ENCODE measurements at regions not wholly inside any gene's neighbourhood (a gene's known extent, or its start where the extent isn't known, plus 50 kb on each side); places are given as distances from the start of the nearest gene placed in this dataset.

DNA sequence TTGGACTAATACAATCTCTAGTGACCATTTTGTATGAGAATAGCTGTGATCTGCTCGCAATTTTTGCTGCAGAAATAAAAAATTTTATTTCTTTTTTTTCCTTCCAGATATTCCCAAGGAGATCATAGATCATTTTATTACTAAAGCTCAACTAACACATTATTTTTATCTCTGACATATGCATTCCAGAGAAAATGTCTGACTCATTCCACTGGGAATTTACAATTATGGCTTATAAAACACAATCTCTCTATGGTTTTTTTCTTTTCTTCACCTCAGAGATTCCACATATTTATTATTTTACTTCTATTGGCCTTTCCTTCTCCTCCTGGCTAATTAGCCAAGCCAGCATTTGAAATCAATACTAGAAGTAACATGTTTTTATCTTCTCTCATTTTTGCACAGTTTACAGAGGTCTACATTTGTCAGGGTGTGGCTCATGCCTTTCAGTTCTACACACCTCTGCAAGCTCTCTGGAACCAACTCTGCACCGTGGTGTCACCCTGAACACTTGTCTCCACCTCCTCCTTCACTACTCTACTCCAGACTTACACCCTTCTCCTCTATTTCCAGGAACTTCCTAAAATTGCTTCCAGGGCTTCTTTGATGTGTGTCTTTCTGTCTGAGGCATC lies 59.8 kb upstream of the GPM6A start:
- no peak overlapping the region for H3K4me3 ChIP-seq (ENCODE audit: low read depth, low read length)
- TF ChIP-seq, protein P1, sequence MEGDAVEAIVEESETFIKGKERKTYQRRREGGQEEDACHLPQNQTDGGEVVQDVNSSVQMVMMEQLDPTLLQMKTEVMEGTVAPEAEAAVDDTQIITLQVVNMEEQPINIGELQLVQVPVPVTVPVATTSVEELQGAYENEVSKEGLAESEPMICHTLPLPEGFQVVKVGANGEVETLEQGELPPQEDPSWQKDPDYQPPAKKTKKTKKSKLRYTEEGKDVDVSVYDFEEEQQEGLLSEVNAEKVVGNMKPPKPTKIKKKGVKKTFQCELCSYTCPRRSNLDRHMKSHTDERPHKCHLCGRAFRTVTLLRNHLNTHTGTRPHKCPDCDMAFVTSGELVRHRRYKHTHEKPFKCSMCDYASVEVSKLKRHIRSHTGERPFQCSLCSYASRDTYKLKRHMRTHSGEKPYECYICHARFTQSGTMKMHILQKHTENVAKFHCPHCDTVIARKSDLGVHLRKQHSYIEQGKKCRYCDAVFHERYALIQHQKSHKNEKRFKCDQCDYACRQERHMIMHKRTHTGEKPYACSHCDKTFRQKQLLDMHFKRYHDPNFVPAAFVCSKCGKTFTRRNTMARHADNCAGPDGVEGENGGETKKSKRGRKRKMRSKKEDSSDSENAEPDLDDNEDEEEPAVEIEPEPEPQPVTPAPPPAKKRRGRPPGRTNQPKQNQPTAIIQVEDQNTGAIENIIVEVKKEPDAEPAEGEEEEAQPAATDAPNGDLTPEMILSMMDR (IDR thresholded peaks at IDR 0.05; ENCODE audit: low read depth, low read length, missing control alignments): no peak
- no peak for DNase-seq (ENCODE audit: low read depth)

DNA sequence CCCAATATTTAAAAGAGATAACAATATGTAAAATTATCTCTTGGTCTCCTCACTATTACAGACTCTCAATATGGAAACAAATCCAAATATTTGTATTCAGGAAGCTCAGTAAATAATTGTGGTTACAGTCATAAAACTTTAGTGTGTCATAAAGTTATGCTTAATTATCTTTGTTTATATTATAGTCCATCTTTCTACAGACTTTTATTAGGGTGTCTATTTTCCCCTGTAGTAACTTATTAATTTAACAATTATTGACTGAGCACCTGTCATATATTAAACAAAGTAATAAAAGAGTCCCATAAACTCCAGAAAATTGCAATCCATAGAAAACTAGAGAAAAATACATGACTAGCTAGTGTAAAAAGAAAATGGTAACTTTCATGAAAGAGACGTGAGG lies 61.6 kb upstream of the GPM6A start:
- TF ChIP-seq, protein P1 (IDR thresholded peaks at IDR 0.05; ENCODE audit: low read depth, low read length, missing control alignments): no peak
- no peak for DNase-seq (ENCODE audit: low read depth)

DNA sequence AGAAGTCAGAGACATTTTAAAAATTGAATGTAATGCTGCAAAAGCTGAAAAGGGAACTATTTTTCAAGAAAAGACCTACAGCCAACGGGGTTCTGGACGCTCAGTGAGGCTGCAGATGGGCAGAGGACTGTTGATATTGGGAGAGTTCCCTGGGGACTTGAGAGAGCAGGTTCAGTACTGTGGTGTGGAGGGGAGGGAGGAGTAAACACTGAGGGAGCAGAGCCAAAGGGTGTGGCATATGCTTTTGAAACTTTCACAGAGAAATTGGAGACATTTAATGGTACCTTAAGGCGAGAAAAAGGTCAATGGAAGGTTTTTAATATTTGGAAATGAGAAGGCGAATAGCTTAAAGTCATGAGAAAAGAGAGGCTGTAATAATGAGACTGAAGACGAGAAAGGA lies 62.2 kb upstream of the GPM6A start:
- no peak for DNase-seq (ENCODE audit: low read depth)
- H3K4me3 ChIP-seq (ENCODE audit: low read depth, low read length): no peak overlapping the region

More for the DNA sequence above, 61.6 kb upstream of the GPM6A start:
- no peak overlapping the region for H3K4me3 ChIP-seq (ENCODE audit: low read depth, low read length)

DNA sequence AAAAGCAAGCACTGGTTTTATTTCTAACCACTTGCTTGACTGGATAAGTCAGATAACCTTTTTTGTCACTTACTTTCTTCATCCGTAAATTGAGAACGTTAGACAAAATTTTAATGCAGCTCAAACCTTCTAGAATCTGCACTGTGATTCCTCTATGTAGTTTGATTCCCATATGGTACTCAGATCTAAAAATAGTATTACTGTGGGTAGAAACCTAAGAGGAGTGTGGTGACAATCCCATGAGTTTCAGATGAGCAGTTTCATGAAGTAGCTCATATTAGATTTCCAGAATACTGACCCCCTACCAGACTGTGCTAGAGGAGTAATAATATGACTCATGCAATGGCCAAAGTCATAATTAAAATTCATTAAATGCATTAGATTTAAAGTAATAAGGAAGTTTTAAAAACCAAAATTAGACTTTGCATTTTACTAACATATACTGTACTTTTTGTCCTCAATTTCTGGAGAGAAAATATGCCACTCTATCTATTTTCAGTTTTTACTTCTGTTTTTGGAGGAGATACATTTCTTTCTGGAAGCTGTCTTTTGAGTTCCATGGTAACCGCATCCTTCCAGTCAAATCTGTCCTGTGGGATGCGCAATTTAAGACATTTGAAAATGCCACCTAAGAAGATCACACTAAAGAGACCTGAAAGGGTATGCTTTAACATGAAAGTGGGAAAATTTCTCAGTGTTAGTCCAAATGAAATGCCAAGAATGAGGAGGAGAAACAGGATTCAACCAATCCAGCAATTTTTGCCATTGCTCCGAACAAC lies 64.1 kb upstream of the GPM6A start:
- no peak overlapping the region for H3K4me3 ChIP-seq (ENCODE audit: low read depth, low read length)
- no peak for DNase-seq (ENCODE audit: low read depth)
- TF ChIP-seq, protein P1 (IDR thresholded peaks at IDR 0.05; ENCODE audit: low read depth, low read length, missing control alignments): no peak

More for the DNA sequence above, 62.2 kb upstream of the GPM6A start:
- TF ChIP-seq, protein P1 (IDR thresholded peaks at IDR 0.05; ENCODE audit: low read depth, low read length, missing control alignments): no peak

DNA sequence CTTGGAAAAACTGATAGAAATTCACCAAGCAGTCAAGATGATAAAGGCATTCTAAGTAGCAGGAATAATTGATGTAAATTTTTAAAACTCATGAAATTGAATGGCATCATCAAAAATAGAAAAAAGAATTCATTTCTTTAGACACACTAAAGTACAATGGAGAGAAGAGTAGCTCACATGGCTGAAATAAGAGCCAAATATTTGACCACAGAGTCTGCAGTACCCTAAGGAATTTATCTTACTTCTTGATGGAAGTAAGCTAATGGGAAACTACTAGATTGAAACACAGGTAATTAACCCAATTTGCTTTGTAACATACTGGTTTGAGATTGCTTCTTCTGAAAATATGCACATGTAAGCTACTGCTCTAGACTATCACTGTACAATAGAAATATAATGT lies 70.8 kb upstream of the GPM6A start:
- no peak for DNase-seq (ENCODE audit: low read depth)
- H3K4me3 ChIP-seq (ENCODE audit: low read depth, low read length): no peak overlapping the region
- TF ChIP-seq, protein P1 (IDR thresholded peaks at IDR 0.05; ENCODE audit: low read depth, low read length, missing control alignments): no peak

DNA sequence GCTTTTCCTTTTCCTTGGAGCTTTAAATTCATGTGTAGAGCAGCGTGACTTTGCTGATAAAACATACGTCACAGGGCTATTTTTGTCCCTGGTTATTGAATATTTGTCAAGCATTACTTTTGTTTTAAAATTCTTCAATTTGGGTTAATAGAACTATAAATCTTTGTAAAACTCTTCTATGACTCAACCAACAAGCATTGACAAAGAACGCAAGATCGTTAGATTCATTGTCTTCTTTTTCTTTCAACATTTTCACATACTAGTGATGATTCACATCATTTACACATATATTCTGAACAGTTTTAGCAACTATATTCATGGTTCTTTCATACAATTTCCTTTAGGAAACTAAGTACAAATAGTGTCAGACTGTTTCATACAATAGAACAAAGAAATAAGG lies 72.0 kb upstream of the GPM6A start:
- DNase-seq (ENCODE audit: low read depth): no peak
- TF ChIP-seq, protein P1 (IDR thresholded peaks at IDR 0.05; ENCODE audit: low read depth, low read length, missing control alignments): no peak

More for the DNA sequence above, 72.0 kb upstream of the GPM6A start:
- H3K4me3 ChIP-seq (ENCODE audit: low read depth, low read length): no peak overlapping the region

Measured in GM12864 (cell line).